Activated CD8-positive, alpha-beta memory T cell treated with anti-CD3 and anti-CD28 coated beads, Interleukin-2, amount 10 ng/mL, durations not matched to agents 7 days and 5 days (primary cell): ENCODE measurements at regions not wholly inside any gene's neighbourhood (a gene's known extent, or its start where the extent isn't known, plus 50 kb on each side); places are given as distances from the start of the nearest gene placed in this dataset.

Experiments used
- ATAC-seq: fragments of 150-1000 bp; cut with Tn5 transposase; one replicate; pipeline ENCODE4 v1.10.0; 2021; ENCODE audit warnings: moderate library complexity
- CTCF ChIA-PET: fragments of 350-600 bp; sonication (Branson Sonifier 250); formaldehyde crosslinking; loops from one replicate; lab custom pipeline; 2021; ENCODE audit warnings: antibody characterized with exemption; lab: Charles Lee
- DNase-seq: peaks from one replicate; pipeline ENCODE4 v3.0.0-alpha.2; 2020
- H3K27ac Mint-ChIP-seq: one replicate; pipeline ENCODE4 v1.8.0; 2021; ENCODE audit warnings: mild to moderate bottlenecking, mixed read lengths
- H3K27me3 Mint-ChIP-seq: one replicate; pipeline ENCODE4 v1.8.0; 2021; ENCODE audit warnings: mixed read lengths
- H3K36me3 Mint-ChIP-seq: one replicate; pipeline ENCODE4 v1.8.0; 2021; ENCODE audit warnings: mild to moderate bottlenecking, mixed read lengths
- H3K4me1 Mint-ChIP-seq: one replicate; pipeline ENCODE4 v1.8.0; 2021; ENCODE audit warnings: mixed read lengths
- H3K4me3 Mint-ChIP-seq: one replicate; pipeline ENCODE4 v1.8.0; 2021; ENCODE audit warnings: mild to moderate bottlenecking, moderate library complexity, mixed read lengths
- H3K9me3 Mint-ChIP-seq: one replicate; pipeline ENCODE4 v1.8.0; 2022; ENCODE audit warnings: low read depth, mixed read lengths

DNA sequence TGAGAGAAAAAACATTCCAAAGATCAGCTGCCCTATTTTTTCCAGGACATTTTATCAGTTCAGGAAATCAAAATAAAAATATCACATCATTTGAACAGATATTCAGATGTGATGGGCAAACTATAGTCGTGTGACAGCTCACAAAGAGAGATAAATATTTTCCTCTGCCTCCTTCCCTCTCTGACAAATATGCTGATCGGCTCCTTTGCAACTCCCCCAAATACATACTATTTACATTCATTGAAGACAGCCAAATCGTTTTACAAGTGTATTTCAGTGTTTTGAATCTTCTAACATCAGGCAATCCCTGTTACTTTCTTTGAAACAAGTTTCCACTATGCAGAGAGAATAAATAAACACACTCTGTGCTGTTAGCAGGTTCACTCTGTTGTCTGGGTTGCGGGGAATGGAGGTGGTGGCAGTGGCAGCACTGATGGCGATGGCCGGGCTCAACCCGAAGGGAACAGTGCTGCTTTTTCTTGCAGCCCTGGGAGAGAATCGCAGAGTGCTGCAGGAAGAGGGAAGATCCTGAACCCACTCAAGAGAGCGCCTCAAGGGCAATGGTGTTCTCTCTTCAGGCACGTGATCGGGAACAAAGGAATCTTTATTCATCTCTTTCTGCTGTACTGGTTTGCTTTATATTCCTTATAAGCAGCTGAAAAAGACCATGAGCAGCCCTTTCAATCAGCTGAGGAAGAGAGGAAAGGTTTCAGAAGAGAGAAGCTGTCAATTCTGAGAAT lies 142.5 kb downstream of the PHLDA1 start:
- Mint-ChIP-seq H3K9me3 (no peaks in the 10 kb centered on the region), H3K4me3 (no peak overlapping the region), H3K27ac (no peak overlapping the region), H3K36me3 (peaks cover 3% of the 10 kb centered on the region), H3K27me3 (peaks cover 26% of the 10 kb centered on the region), H3K4me1 (no peaks in the 10 kb centered on the region)
- CTCF ChIA-PET, result interaction anchor here (0.6 kb wide), 1 partner anchor 72 kb away, joined by 3 read pairs; no protein-coding TSS in a partner anchor
- DNase-seq (no peak), ATAC-seq (no peak)

DNA sequence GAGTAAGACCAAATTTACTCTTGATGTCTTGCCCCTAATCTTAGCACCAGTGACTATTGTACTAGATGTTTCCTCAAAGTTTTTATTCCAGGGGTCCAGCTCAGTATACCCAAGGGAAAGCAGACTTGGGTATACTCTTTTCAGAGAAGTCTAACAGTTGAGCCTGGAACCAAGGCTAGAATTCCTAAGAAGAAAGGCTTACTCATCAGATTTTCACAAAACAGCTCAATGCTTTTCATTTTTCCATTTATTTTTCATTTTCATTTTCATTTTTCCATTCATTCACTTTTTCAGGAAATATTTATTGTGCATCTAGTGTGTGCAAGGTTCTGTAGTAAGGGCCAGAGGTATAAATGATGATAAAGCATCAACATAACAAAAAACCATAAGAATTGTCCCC lies 143.2 kb downstream of the PHLDA1 start:
- Mint-ChIP-seq H3K9me3 (no peaks in the 10 kb centered on the region), H3K36me3 (peaks cover 3% of the 10 kb centered on the region), H3K4me1 (no peaks in the 10 kb centered on the region), H3K27ac (no peak overlapping the region), H3K27me3 (peaks cover 29% of the 10 kb centered on the region), H3K4me3 (no peak overlapping the region)
- no peak for DNase-seq
- ATAC-seq, result no peak
- CTCF ChIA-PET, result no interaction called here

DNA sequence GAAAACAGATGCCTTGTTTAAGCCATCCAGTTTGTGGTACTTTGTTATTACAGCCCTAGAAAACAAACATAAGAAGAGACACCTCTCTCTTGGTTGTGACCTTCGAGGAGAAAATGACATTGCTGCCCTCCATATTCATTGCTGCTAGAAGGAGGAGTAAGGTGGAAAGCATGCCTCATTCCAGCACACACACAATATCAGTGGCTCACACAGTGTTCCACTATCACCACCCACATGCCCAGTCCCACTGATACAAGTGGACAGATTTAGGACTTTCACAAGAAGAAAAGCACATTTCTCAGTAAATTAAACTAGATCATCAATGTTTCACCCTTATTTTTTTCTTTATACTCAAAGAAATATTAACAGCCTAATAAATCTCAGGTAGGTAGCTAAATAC lies 143.6 kb downstream of the PHLDA1 start:
- H3K4me1 Mint-ChIP-seq, result no peaks in the 10 kb centered on the region
- H3K27ac Mint-ChIP-seq, result no peak overlapping the region
- peaks cover 32% of the 10 kb centered on the region for H3K27me3 Mint-ChIP-seq
- H3K36me3 Mint-ChIP-seq, result peaks cover 3% of the 10 kb centered on the region
- ATAC-seq, result no peak
- CTCF ChIA-PET, result interaction anchor here (1.0 kb wide), 1 partner anchor 72 kb away, joined by 3 read pairs; no protein-coding TSS in a partner anchor
- H3K4me3 Mint-ChIP-seq, result no peak overlapping the region
- DNase-seq, result no peak
- no peaks in the 10 kb centered on the region for H3K9me3 Mint-ChIP-seq

- Mint-ChIP-seq H3K27me3 (peaks cover 37% of the 10 kb centered on the region), H3K4me3 (no peak overlapping the region), H3K36me3 (peaks cover 3% of the 10 kb centered on the region), H3K4me1 (no peaks in the 10 kb centered on the region), H3K9me3 (no peaks in the 10 kb centered on the region), H3K27ac (no peak overlapping the region)
- CTCF ChIA-PET, result no interaction called here
- DNase-seq, result no peak
- ATAC-seq, result no peak
Observed at GRCh38 chr12:75884465-75884985, 147.1 kb downstream of the PHLDA1 start.

GRCh38 chr12:75883241-75883640 lies 148.3 kb downstream of the PHLDA1 start:
- H3K4me1 Mint-ChIP-seq, result no peaks in the 10 kb centered on the region
- CTCF ChIA-PET, result no interaction called here
- H3K9me3 Mint-ChIP-seq, result no peaks in the 10 kb centered on the region
- ATAC-seq (no peak), DNase-seq (no peak)
- H3K36me3 Mint-ChIP-seq, result peaks cover 1% of the 10 kb centered on the region
- H3K4me3 Mint-ChIP-seq, result no peak overlapping the region
- no peak overlapping the region for H3K27ac Mint-ChIP-seq
- H3K27me3 Mint-ChIP-seq, result peaks cover 33% of the 10 kb centered on the region

DNA sequence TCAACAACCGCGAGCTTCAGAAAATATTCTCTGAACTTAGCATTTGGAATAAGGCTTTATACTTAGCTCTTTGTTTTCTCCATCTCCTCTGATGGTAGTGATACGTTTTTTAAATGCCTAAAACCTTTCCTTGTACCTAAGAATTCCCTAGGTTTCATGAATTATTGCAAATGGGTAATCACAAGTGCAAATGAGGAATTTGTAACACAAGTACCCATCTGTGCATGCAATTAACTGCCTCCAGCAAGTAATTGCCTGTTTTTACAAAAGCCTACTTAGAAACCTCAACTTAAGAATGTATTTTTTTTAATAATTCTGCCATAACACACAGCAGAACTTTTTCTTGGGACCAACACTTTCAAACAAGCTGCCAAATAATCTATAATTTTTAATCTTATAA lies 149.2 kb downstream of the PHLDA1 start:
- no peak overlapping the region for H3K27ac Mint-ChIP-seq
- DNase-seq (no peak), ATAC-seq (no peak)
- peaks cover 33% of the 10 kb centered on the region for H3K27me3 Mint-ChIP-seq
- CTCF ChIA-PET, result interaction anchor here (1.0 to 1.2 kb wide), 2 partner anchors 30 to 491 kb away, joined by 3 read pairs; partner anchors contain the start of gene GLIPR1L2
- no peaks in the 10 kb centered on the region for H3K36me3 Mint-ChIP-seq
- no peaks in the 10 kb centered on the region for H3K4me1 Mint-ChIP-seq
- no peaks in the 10 kb centered on the region for H3K9me3 Mint-ChIP-seq
- no peak overlapping the region for H3K4me3 Mint-ChIP-seq

GRCh38 chr12:75881920-75882319 lies 149.7 kb downstream of the PHLDA1 start:
- no peak for ATAC-seq
- peaks cover 35% of the 10 kb centered on the region for H3K27me3 Mint-ChIP-seq
- CTCF ChIA-PET, result interaction anchor here (1.0 to 1.2 kb wide), 2 partner anchors 31 to 491 kb away, joined by 3 read pairs; partner anchors contain the start of gene GLIPR1L2
- no peaks in the 10 kb centered on the region for H3K9me3 Mint-ChIP-seq
- no peaks in the 10 kb centered on the region for H3K36me3 Mint-ChIP-seq
- H3K4me3 Mint-ChIP-seq, result no peak overlapping the region
- DNase-seq, result no peak
- no peaks in the 10 kb centered on the region for H3K4me1 Mint-ChIP-seq
- no peak overlapping the region for H3K27ac Mint-ChIP-seq

GRCh38 chr12:75877763-75878621 lies 153.6 kb downstream of the PHLDA1 start:
- Mint-ChIP-seq H3K4me1 (peaks cover 10% of the 10 kb centered on the region), H3K27me3 (peaks cover 25% of the 10 kb centered on the region), H3K9me3 (no peaks in the 10 kb centered on the region), H3K36me3 (peaks cover 12% of the 10 kb centered on the region), H3K4me3 (no peak overlapping the region), H3K27ac (no peak overlapping the region)
- CTCF ChIA-PET, result interaction anchor here (0.6 kb wide), 1 partner anchor 34 kb away, joined by 3 read pairs; no protein-coding TSS in a partner anchor
- DNase-seq (no peak), ATAC-seq (no peak)

- no peak for ATAC-seq
- Mint-ChIP-seq H3K27me3 (peaks cover 25% of the 10 kb centered on the region), H3K36me3 (peaks cover 15% of the 10 kb centered on the region), H3K4me1 (peaks cover 10% of the 10 kb centered on the region), H3K9me3 (no peaks in the 10 kb centered on the region), H3K27ac (no peak overlapping the region), H3K4me3 (no peak overlapping the region)
- CTCF ChIA-PET, result no interaction called here
- DNase-seq, result no peak
Observed at GRCh38 chr12:75876832-75877762, 154.5 kb downstream of the PHLDA1 start.

DNA sequence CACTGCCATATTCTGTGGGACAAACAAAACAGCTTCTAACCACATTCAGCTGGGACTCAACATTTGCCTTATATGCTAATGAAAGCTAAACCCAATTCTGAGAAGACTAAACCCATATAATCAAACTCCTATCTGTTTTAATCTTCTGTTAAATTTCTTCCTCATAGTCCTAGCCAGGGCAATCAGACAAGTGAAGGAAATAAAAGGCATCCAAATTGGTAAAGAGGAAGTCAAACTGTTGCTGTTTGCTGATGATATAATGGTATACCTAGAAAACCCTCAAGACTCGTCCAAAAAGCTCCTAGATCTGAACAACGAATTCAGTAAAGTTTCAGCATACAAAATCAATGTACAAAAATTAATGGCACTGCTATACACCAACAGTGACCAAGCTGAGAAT lies 157.1 kb downstream of the PHLDA1 start:
- Mint-ChIP-seq H3K4me1 (peaks cover 10% of the 10 kb centered on the region), H3K4me3 (no peak overlapping the region), H3K9me3 (no peaks in the 10 kb centered on the region), H3K27ac (peak overlapping the region; percentile 31), H3K27me3 (peaks cover 10% of the 10 kb centered on the region), H3K36me3 (peaks cover 17% of the 10 kb centered on the region)
- ATAC-seq (no peak), DNase-seq (no peak)
- CTCF ChIA-PET, result no interaction called here

- H3K27ac Mint-ChIP-seq, result no peak overlapping the region
- peaks cover 10% of the 10 kb centered on the region for H3K4me1 Mint-ChIP-seq
- ATAC-seq, result no peak
- peaks cover 8% of the 10 kb centered on the region for H3K27me3 Mint-ChIP-seq
- H3K36me3 Mint-ChIP-seq, result peaks cover 17% of the 10 kb centered on the region
- DNase-seq, result no peak
- no peaks in the 10 kb centered on the region for H3K9me3 Mint-ChIP-seq
- CTCF ChIA-PET, result no interaction called here
- H3K4me3 Mint-ChIP-seq, result no peak overlapping the region
Observed at GRCh38 chr12:75872762-75873161, 158.8 kb downstream of the PHLDA1 start.

DNA sequence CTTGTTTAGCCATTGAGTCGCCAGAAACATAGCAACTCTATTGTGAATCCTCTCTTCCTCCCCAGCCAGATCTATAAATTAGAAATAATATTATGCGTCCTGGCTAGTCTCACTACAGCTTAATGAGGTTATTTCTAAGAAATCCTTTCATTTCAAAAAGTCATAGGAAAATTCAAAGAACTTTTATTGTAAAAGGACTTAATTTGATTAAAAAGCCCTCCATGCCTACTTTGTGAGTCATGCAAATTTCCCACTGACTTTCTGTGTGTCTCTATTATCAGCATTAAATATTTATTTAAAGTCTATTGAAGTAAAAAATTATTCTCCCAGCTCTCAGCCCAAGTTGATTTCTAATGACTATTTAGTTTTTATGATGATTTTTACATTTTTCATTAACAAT lies 160.7 kb downstream of the PHLDA1 start:
- Mint-ChIP-seq H3K9me3 (peaks cover 4% of the 10 kb centered on the region), H3K27me3 (peaks cover 3% of the 10 kb centered on the region), H3K4me3 (no peak overlapping the region), H3K27ac (no peak overlapping the region), H3K36me3 (peaks cover 21% of the 10 kb centered on the region), H3K4me1 (peaks cover 17% of the 10 kb centered on the region)
- ATAC-seq, result no peak
- DNase-seq, result no peak
- CTCF ChIA-PET, result no interaction called here

DNA sequence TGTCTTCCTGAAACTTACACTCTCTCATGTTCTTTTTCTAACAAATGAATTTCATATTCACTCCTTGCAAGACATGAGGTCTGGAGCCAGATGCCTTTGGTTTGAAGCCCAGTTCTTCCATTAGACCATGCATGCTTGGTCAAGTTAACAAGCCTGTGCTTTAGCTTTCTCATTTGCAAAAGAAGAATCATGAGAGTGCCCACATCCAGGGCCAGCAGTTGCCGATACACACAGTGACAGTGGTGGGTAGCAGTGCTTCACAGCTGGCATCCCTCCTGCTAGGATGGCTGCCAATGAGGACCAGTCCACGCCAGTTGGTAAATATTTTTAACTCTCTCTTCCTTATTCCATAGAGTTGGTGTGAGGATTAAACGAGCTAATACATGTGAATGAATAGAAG lies 163.1 kb downstream of the PHLDA1 start:
- Mint-ChIP-seq H3K4me3 (no peak overlapping the region), H3K4me1 (peaks cover 7% of the 10 kb centered on the region), H3K9me3 (peaks cover 4% of the 10 kb centered on the region), H3K36me3 (peaks cover 11% of the 10 kb centered on the region), H3K27me3 (no peaks in the 10 kb centered on the region), H3K27ac (no peak overlapping the region)
- ATAC-seq, result no peak
- no peak for DNase-seq
- CTCF ChIA-PET, result no interaction called here
